WTC11 (cell line): ENCODE measurements at regions not wholly inside any gene's neighbourhood (a gene's known extent, or its start where the extent isn't known, plus 50 kb on each side); places are given as distances from the start of the nearest gene placed in this dataset.

Experiments used
- ELF4 ChIP-seq: sonication (generic); formaldehyde crosslinking; IDR thresholded peaks from 2 replicates; pipeline ENCODE4 v1.8.1; 2022; ENCODE audit warnings: low read depth, mild to moderate bottlenecking, moderate library complexity, missing genetic modification reagents
- ETV6 ChIP-seq: sonication (generic); formaldehyde crosslinking; IDR thresholded peaks from 2 replicates; pipeline ENCODE4 v1.8.1; 2022; ENCODE audit warnings: mild to moderate bottlenecking, missing genetic modification reagents
- GABPB1 ChIP-seq: sonication (generic); formaldehyde crosslinking; IDR thresholded peaks from 2 replicates; pipeline ENCODE4 v1.8.1; 2023; ENCODE audit warnings: mild to moderate bottlenecking, missing genetic modification reagents
- JUN ChIP-seq: sonication (generic); formaldehyde crosslinking; IDR thresholded peaks from 2 replicates; pipeline ENCODE4 v1.8.0; 2023; ENCODE audit warnings: mild to moderate bottlenecking, missing genetic modification reagents
- NFYB ChIP-seq: sonication (generic); formaldehyde crosslinking; conservative IDR thresholded peaks from 2 replicates; pipeline ENCODE4 v1.8.0; 2022; ENCODE audit warnings: low read depth, missing genetic modification reagents
- SMAD3 ChIP-seq: sonication (generic); formaldehyde crosslinking; IDR thresholded peaks from 2 replicates; pipeline ENCODE4 v1.8.0; 2022; ENCODE audit warnings: missing genetic modification reagents, mild to moderate bottlenecking, borderline replicate concordance
- ZNF219 ChIP-seq: sonication (generic); formaldehyde crosslinking; IDR thresholded peaks from 2 replicates; pipeline ENCODE4 v1.8.0; 2023; ENCODE audit warnings: missing genetic modification reagents, mild to moderate bottlenecking, borderline replicate concordance
- TF ChIP-seq, protein P1 (sequence below): fragments of 200-600 bp; IDR thresholded peaks from 2 replicates; pipeline ENCODE4 v1.8.0; 2022; ENCODE audit warnings: antibody characterized with exemption
- TF ChIP-seq, protein P2 (sequence below): sonication (generic); formaldehyde crosslinking; IDR thresholded peaks from 2 replicates; pipeline ENCODE4 v1.8.1; 2023; ENCODE audit warnings: mild to moderate bottlenecking, missing genetic modification reagents, moderate library complexity
- TF ChIP-seq, protein P3 (sequence below): fragments of 250-450 bp; sonication (Bioruptor Pico); IDR thresholded peaks from 2 replicates; pipeline ENCODE4 v2.1.2; 2022; ENCODE audit warnings: mild to moderate bottlenecking, moderate library complexity
- TF ChIP-seq, protein P4 (sequence below): sonication (generic); formaldehyde crosslinking; IDR thresholded peaks from 2 replicates; pipeline ENCODE4 v1.8.0; 2022; ENCODE audit warnings: mild to moderate bottlenecking, missing genetic modification reagents
- TF ChIP-seq, protein P5 (sequence below): sonication (generic); formaldehyde crosslinking; IDR thresholded peaks from 2 replicates; pipeline ENCODE4 v1.8.0; 2022; ENCODE audit warnings: mild to moderate bottlenecking, missing genetic modification reagents

DNA sequence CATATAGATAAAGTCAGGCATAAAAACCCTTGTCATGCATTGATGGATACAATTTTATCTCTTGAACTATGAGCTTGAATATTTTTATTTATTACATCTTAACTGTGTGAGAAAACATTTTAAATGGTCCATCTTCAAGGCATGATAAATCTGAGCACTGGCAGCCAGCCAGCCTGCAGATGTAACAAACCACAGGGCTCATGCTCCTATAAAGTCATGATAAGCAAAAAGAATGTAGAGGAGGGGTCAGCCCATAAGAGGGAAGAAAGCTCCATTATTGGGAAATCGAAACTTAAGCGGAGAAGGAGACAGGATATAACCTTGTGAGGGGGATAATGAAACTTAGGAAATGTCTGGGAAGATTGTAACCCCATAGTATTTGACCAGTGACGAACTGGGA is 839.0 kb downstream of the LRRIQ3 start:
- TF ChIP-seq, protein P1, sequence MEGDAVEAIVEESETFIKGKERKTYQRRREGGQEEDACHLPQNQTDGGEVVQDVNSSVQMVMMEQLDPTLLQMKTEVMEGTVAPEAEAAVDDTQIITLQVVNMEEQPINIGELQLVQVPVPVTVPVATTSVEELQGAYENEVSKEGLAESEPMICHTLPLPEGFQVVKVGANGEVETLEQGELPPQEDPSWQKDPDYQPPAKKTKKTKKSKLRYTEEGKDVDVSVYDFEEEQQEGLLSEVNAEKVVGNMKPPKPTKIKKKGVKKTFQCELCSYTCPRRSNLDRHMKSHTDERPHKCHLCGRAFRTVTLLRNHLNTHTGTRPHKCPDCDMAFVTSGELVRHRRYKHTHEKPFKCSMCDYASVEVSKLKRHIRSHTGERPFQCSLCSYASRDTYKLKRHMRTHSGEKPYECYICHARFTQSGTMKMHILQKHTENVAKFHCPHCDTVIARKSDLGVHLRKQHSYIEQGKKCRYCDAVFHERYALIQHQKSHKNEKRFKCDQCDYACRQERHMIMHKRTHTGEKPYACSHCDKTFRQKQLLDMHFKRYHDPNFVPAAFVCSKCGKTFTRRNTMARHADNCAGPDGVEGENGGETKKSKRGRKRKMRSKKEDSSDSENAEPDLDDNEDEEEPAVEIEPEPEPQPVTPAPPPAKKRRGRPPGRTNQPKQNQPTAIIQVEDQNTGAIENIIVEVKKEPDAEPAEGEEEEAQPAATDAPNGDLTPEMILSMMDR, result no peak
- TF ChIP-seq, protein P2, sequence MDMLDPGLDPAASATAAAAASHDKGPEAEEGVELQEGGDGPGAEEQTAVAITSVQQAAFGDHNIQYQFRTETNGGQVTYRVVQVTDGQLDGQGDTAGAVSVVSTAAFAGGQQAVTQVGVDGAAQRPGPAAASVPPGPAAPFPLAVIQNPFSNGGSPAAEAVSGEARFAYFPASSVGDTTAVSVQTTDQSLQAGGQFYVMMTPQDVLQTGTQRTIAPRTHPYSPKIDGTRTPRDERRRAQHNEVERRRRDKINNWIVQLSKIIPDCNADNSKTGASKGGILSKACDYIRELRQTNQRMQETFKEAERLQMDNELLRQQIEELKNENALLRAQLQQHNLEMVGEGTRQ (CRISPR knock-in tag), result no peak
- TF ChIP-seq ELF4 (CRISPR knock-in tag) (no peak), NFYB (CRISPR knock-in tag) (no peak), ZNF219 (no peak), GABPB1 (no peak), SMAD3 (CRISPR knock-in tag) (no peak), ETV6 (no peak), JUN (CRISPR knock-in tag) (no peak)
- TF ChIP-seq, protein P3, sequence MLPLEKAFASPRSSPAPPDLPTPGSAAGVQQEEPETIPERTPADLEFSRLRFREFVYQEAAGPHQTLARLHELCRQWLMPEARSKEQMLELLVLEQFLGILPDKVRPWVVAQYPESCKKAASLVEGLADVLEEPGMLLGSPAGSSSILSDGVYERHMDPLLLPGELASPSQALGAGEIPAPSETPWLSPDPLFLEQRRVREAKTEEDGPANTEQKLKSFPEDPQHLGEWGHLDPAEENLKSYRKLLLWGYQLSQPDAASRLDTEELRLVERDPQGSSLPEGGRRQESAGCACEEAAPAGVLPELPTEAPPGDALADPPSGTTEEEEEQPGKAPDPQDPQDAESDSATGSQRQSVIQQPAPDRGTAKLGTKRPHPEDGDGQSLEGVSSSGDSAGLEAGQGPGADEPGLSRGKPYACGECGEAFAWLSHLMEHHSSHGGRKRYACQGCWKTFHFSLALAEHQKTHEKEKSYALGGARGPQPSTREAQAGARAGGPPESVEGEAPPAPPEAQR (CRISPR knock-in tag), result no peak
- TF ChIP-seq, protein P4, sequence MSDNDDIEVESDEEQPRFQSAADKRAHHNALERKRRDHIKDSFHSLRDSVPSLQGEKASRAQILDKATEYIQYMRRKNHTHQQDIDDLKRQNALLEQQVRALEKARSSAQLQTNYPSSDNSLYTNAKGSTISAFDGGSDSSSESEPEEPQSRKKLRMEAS (CRISPR knock-in tag), result no peak
- TF ChIP-seq, protein P5, sequence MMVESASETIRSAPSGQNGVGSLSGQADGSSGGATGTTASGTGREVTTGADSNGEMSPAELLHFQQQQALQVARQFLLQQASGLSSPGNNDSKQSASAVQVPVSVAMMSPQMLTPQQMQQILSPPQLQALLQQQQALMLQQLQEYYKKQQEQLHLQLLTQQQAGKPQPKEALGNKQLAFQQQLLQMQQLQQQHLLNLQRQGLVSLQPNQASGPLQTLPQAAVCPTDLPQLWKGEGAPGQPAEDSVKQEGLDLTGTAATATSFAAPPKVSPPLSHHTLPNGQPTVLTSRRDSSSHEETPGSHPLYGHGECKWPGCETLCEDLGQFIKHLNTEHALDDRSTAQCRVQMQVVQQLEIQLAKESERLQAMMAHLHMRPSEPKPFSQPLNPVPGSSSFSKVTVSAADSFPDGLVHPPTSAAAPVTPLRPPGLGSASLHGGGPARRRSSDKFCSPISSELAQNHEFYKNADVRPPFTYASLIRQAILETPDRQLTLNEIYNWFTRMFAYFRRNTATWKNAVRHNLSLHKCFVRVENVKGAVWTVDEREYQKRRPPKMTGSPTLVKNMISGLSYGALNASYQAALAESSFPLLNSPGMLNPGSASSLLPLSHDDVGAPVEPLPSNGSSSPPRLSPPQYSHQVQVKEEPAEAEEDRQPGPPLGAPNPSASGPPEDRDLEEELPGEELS (CRISPR knock-in tag), result no peak
